Activated T-cell treated with anti-CD3 and anti-CD28 coated beads, Interleukin-2, amount 50 U/mL, for 72 hours (primary cell): ENCODE measurements at regions not wholly inside any gene's neighbourhood (a gene's known extent, or its start where the extent isn't known, plus 50 kb on each side); places are given as distances from the start of the nearest gene placed in this dataset.
"Not testable (repeated sequence)": the region's sequence is repeated elsewhere in the genome, so short reads cannot be mapped to it uniquely, and the experiment has no call there.

Experiments used
- ATAC-seq, 2 donors: fragments of 150-1000 bp; cut with Tn5 transposase; replicated peaks in 1 of 2; 2 replicates each; pipeline ENCODE4 v1.10.0; 2021; ENCODE audit warnings: moderate library complexity in 2 of 2, mild to moderate bottlenecking in 1 of 2
- DNase-seq, 2 donors: peaks; one replicate each; pipeline ENCODE4 v3.0.0; 2021 to 2022; ENCODE audit warnings: mixed read lengths in 1 of 2
- H3K27ac Mint-ChIP-seq: one replicate; pipeline ENCODE4 v1.8.0; 2022; ENCODE audit warnings: mild to moderate bottlenecking, moderate library complexity, mixed read lengths
- H3K27me3 Mint-ChIP-seq: one replicate; pipeline ENCODE4 v1.8.0; 2022; ENCODE audit warnings: low read depth, mixed read lengths
- H3K36me3 Mint-ChIP-seq, 2 donors: one replicate each; pipeline ENCODE4 v1.8.0; 2022; ENCODE audit warnings: mixed read lengths in 2 of 2, mild to moderate bottlenecking in 1 of 2; ENCODE audit not compliant: insufficient read depth in 2 of 2
- H3K4me1 Mint-ChIP-seq: one replicate; pipeline ENCODE4 v1.8.0; 2022; ENCODE audit warnings: low read depth, mixed read lengths
- H3K4me3 Mint-ChIP-seq, 2 donors: one replicate each; pipeline ENCODE4 v1.8.0; 2022; ENCODE audit warnings: mild to moderate bottlenecking in 2 of 2, mixed read lengths in 2 of 2, moderate library complexity in 2 of 2
- H3K9me3 Mint-ChIP-seq, 2 donors: one replicate each; pipeline ENCODE4 v1.8.0; 2022; ENCODE audit warnings: mixed read lengths in 2 of 2

- Mint-ChIP-seq H3K36me3 (peaks cover 0 to 3% of the 10 kb centered on the region in 2 donors), H3K4me3 (no peak overlapping the region), H3K9me3 (peaks cover 0 to 5% of the 10 kb centered on the region in 2 donors), H3K4me1 (no peaks in the 10 kb centered on the region), H3K27me3 (peaks cover 23% of the 10 kb centered on the region), H3K27ac (no peak overlapping the region)
- no peak for ATAC-seq
- no peak for DNase-seq
Observed at GRCh38 chr20:56900252-56900651, 271.1 kb downstream of the TFAP2C start.

DNA sequence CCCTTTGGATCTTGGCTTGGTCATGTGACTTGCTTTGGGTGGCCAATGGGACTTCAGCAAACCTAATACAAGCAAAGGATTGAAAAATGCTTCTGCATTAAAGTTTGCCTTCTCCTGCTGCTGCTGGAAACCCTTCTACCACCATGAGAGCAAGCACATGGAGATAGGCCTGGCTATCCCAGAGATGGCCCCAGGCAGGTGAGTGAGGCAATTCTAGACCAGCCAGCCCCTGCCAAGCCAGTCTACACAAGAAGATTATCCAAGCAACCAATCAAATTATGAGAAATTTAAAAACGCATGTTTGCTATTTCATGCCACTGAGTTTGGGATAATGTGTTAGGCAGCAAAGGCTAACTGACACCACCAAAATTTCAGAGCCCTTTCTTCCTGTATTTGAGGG, 274.3 kb downstream of the TFAP2C start:
- Mint-ChIP-seq H3K4me1 (no peaks in the 10 kb centered on the region), H3K9me3 (peaks cover 0 to 5% of the 10 kb centered on the region in 2 donors), H3K27ac (no peak overlapping the region), H3K27me3 (peaks cover 21% of the 10 kb centered on the region), H3K36me3 (peaks cover 0 to 3% of the 10 kb centered on the region in 2 donors), H3K4me3 (no peak overlapping the region)
- ATAC-seq (no peak), DNase-seq (no peak)

DNA sequence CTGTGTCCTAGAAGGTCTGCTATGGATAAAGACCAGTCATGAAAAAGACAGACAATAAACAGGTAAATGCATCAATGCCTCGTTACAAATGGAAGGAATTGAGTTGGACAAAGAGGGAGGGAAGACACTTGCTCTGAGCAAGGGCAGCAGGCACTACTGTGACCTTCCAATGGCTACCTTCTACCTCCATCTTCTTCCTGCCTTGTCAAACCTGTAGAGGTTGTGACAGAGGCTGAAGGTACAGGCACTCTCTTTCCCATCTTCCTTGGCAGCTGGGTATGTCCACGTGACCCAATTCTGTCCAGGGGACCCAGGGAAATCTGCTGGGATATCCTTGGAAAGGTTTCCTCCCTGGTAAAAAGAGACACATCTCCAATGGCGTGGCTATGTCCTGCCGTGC, 274.8 kb downstream of the TFAP2C start:
- Mint-ChIP-seq H3K9me3 (peaks cover 0 to 5% of the 10 kb centered on the region in 2 donors), H3K27me3 (peaks cover 17% of the 10 kb centered on the region), H3K36me3 (peaks cover 0 to 3% of the 10 kb centered on the region in 2 donors), H3K27ac (no peak overlapping the region), H3K4me3 (no peak overlapping the region), H3K4me1 (no peaks in the 10 kb centered on the region)
- no peak for ATAC-seq
- no peak for DNase-seq

DNA sequence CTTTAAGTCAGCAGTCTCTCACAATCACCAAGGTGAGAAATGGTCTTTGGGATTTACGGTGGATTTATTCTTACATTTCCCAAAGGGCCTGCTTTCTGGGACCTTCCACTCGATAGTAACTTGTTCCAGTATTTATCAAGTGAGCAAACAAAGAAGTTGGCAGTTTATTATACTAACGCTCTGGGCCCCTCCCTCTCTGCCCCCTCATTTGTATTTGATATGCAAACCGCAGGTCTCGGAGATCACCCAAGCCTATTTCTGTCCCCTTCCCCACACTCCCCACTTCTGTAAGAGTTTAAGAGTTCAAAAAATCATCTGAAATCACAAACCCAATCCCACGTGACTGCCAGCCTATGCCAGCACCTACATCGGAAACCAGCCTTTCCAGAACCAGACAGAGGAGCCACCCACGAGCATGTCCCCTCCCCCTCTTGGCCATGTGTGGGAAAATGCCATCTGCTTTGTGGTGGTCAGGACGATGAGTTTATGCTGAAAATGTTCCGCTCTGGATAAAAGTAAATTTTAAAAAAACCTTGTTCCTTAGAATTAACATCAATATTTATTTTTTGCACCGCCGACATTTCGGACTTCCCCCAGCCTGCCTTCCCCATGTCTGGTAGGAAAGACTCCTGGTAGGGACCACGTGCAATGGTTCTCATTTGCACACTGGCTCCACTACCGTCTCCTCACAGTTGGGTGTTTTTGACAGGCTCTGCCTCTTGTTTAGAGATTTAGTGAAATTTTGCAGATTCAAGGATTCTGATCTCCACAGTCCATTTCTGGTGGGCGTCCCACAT, 281.0 kb downstream of the TFAP2C start:
- Mint-ChIP-seq H3K9me3 (peaks cover 0 to 3% of the 10 kb centered on the region in 2 donors), H3K4me3 (no peak overlapping the region), H3K27ac (no peak overlapping the region), H3K36me3 (no peaks in the 10 kb centered on the region), H3K27me3 (no peaks in the 10 kb centered on the region), H3K4me1 (no peaks in the 10 kb centered on the region)
- DNase-seq (no peak), ATAC-seq (no peak)

- ATAC-seq (no peak), DNase-seq (no peak)
- Mint-ChIP-seq H3K36me3 (no peaks in the 10 kb centered on the region), H3K9me3 (peaks cover 0 to 3% of the 10 kb centered on the region in 2 donors), H3K27ac (no peak overlapping the region), H3K4me1 (no peaks in the 10 kb centered on the region), H3K4me3 (no peak overlapping the region), H3K27me3 (no peaks in the 10 kb centered on the region)
Observed at GRCh38 chr20:56911946-56912345, 282.8 kb downstream of the TFAP2C start.

DNA sequence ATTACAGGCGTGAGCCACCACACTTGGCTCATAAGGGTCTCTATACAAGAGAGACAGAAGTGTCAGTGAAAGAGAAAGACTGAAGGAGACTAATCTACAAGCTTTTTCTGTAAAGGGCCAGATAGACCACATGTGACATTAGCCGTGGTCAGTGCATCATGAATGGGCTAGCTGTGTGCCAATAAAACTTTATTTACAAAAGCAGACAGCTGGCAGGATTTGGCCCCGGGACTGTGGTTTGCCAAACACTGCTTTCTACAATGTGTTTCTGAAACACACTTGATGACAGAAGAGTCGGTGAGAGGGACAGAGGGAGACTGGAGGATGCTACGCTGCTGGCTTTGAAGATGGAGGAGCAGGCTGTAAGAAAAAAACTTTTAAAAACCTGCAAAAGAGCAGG, 285.4 kb downstream of the TFAP2C start:
- no peaks in the 10 kb centered on the region for H3K4me1 Mint-ChIP-seq

DNA sequence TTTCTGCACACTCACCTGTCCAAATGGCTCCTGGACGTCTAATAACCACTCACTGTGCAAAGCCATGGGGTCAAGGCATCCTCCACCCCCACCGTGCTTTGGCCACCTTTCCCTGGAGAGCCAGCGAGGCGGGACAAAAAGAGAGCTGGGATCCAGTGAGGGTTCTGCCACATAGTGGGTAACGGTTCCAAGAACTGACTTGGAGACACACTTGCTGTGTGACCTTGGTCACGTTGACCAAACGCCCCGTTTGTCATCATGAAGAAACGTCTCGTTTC, 287.2 kb downstream of the TFAP2C start:
- no peak for ATAC-seq

More for the DNA sequence above, 285.4 kb downstream of the TFAP2C start:
- Mint-ChIP-seq H3K9me3 (peaks cover 0 to 3% of the 10 kb centered on the region in 2 donors), H3K4me3 (no peak overlapping the region), H3K27me3 (peaks cover 7% of the 10 kb centered on the region), H3K36me3 (no peaks in the 10 kb centered on the region), H3K27ac (no peak overlapping the region)
- ATAC-seq (no peak), DNase-seq (no peak)

DNA sequence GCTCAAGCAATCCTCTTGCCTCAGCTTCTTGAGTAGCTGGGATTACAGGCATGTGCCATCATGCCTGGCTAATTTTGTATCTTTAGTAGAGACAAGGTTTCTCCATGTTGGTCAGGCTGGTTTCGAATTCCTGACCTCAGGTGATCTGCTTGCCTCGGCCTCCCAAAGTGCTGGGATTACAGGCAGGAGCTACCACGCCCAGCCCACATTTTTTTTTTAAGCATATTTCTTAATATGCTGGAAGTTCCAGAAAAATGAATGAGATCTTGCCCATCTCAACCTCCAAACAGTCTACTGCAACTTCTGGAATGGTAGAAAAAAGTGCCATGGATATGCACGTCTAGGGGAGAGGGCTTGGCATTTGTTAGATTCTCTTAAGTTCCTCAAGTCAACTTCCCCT, 290.9 kb downstream of the TFAP2C start:
- DNase-seq, ATAC-seq, H3K4me1 Mint-ChIP-seq, H3K27ac Mint-ChIP-seq, H3K4me3 Mint-ChIP-seq, H3K36me3 Mint-ChIP-seq, H3K9me3 Mint-ChIP-seq: not testable (repeated sequence)
- peaks cover 39% of the 10 kb centered on the region for H3K27me3 Mint-ChIP-seq

More for the DNA sequence above, 287.2 kb downstream of the TFAP2C start:
- Mint-ChIP-seq H3K4me3 (no peak overlapping the region), H3K4me1 (no peaks in the 10 kb centered on the region), H3K27me3 (peaks cover 7% of the 10 kb centered on the region), H3K9me3 (peaks cover 0 to 3% of the 10 kb centered on the region in 2 donors), H3K27ac (no peak overlapping the region), H3K36me3 (no peaks in the 10 kb centered on the region)
- DNase-seq: no peak

- H3K4me3 Mint-ChIP-seq: no peak overlapping the region
- ATAC-seq: no peak
- no peak overlapping the region for H3K27ac Mint-ChIP-seq
- peaks cover 0 to 1% of the 10 kb centered on the region in 2 donors for H3K36me3 Mint-ChIP-seq
- DNase-seq: no peak
- H3K27me3 Mint-ChIP-seq: peaks cover 62% of the 10 kb centered on the region
- no peaks in the 10 kb centered on the region for H3K4me1 Mint-ChIP-seq
- H3K9me3 Mint-ChIP-seq: no peaks in the 10 kb centered on the region
Observed at GRCh38 chr20:56922497-56922896, 293.4 kb downstream of the TFAP2C start.

DNA sequence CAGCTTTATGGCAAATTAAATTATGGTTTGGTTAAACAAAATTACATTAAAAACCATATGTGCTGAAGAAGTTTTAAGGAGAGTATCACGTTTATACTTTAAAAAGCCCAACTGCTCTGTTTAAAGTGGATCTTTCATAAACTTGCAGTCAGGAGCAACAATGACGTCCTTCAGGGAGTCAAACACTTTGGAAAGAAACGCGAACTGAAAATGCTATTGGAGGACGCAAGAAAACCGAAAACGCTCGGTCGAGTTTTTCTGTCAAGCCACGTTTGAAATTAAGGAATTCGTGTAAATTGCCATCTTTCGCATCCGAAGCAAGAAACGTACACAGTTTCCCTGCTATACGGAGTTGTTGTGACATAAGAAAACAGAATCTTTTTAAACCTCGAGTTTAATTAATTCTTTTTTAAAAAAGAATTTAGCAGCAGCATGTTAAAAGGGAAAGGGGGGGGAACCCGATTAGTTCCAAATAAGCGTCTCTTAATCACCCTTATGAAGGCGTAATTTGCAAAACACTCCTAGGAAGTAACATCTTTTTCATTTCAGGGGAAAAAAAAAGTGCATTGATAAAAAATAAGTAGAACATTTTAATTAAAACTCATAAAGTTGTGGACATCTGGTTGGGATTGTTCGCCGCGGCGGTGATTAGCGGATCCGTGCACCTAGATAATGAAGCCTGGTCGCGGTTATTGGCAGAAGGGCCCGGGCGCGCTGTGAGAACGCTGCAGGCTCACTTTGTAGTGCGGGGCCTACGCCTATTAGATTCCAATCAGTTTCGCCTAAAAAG, 295.4 kb downstream of the TFAP2C start:
- DNase-seq (no peak), ATAC-seq (no peak)
- H3K27ac Mint-ChIP-seq: no peak overlapping the region
- no peaks in the 10 kb centered on the region for H3K9me3 Mint-ChIP-seq
- H3K4me3 Mint-ChIP-seq: no peak overlapping the region
- peaks cover 0 to 1% of the 10 kb centered on the region in 2 donors for H3K36me3 Mint-ChIP-seq
- no peaks in the 10 kb centered on the region for H3K4me1 Mint-ChIP-seq
- peaks cover 74% of the 10 kb centered on the region for H3K27me3 Mint-ChIP-seq

- H3K27me3 Mint-ChIP-seq: peaks cover 80% of the 10 kb centered on the region
- no peaks in the 10 kb centered on the region for H3K9me3 Mint-ChIP-seq
- no peaks in the 10 kb centered on the region for H3K4me1 Mint-ChIP-seq
- no peak overlapping the region for H3K27ac Mint-ChIP-seq
- no peak for DNase-seq
- peak overlapping the region in 1 of 2 donors; percentile 36 for H3K4me3 Mint-ChIP-seq
- H3K36me3 Mint-ChIP-seq: peaks cover 0 to 1% of the 10 kb centered on the region in 2 donors
- no peak for ATAC-seq
Observed at GRCh38 chr20:56925082-56925830, 296.1 kb downstream of the TFAP2C start.

DNA sequence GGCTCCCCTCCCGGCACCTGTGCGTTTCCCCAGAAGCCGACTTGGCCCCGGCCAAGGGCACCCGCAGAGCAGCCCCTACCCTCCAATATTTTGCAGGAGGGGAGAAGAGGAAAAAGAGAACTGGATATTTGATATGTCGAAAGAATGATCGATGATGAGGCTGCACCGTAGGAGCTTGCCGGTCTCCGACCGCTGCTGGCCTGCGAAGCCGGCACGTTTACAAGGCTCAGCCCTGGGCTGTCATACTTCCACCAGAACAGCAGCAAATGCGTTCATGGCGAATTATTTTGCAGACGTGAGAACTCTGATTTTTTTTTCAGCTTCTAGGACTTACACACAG, 296.7 kb downstream of the TFAP2C start:
- no peaks in the 10 kb centered on the region for H3K4me1 Mint-ChIP-seq
- peak overlapping the region in 1 of 2 donors; percentile 36 for H3K4me3 Mint-ChIP-seq
- no peak overlapping the region for H3K27ac Mint-ChIP-seq
- H3K9me3 Mint-ChIP-seq: peaks cover 0 to 1% of the 10 kb centered on the region in 2 donors
- ATAC-seq: no peak
- peaks cover 0 to 1% of the 10 kb centered on the region in 2 donors for H3K36me3 Mint-ChIP-seq
- no peak for DNase-seq
- peaks cover 85% of the 10 kb centered on the region for H3K27me3 Mint-ChIP-seq

GRCh38 chr20:56926501-56926900, 297.4 kb downstream of the TFAP2C start:
- H3K9me3 Mint-ChIP-seq: peaks cover 0 to 1% of the 10 kb centered on the region in 2 donors
- DNase-seq (no peak), ATAC-seq (no peak)
- no peak overlapping the region for H3K4me3 Mint-ChIP-seq
- peaks cover 87% of the 10 kb centered on the region for H3K27me3 Mint-ChIP-seq
- H3K27ac Mint-ChIP-seq: no peak overlapping the region
- H3K36me3 Mint-ChIP-seq: peaks cover 0 to 1% of the 10 kb centered on the region in 2 donors
- no peaks in the 10 kb centered on the region for H3K4me1 Mint-ChIP-seq
